Spleen (tissue), 11 donors: ENCODE measurements at regions not wholly inside any gene's neighbourhood (a gene's known extent, or its start where the extent isn't known, plus 50 kb on each side); places are given as distances from the start of the nearest gene placed in this dataset.

Experiments used
- DNase-seq: peaks from one replicate; pipeline ENCODE4 v3.0.0-alpha.2; 2020
- H3K27ac ChIP-seq, 8 donors: fragments of 200-600 bp; sonication (generic) in 7 of 8; 1 replicate in 4 of 8; 2 replicates in 4 of 8; pipeline versions ENCODE4 v1.5.0 to v1.8.0; 2016 to 2021; ENCODE audit warnings: inconsistent platforms in 4 of 8, mild to moderate bottlenecking in 4 of 8, moderate library complexity in 1 of 8
- H3K27me3 ChIP-seq, 7 donors: fragments of 200-600 bp; sonication (generic) in 6 of 7; replicated peaks in 1 of 7; 1 replicate in 4 of 7; 2 replicates in 3 of 7; pipeline versions ENCODE4 v1.5.0 to v1.8.0; 2016 to 2021; ENCODE audit warnings: inconsistent platforms in 3 of 7, mild to moderate bottlenecking in 1 of 7
- H3K36me3 ChIP-seq, 6 donors: fragments of 200-600 bp; sonication (generic) in 5 of 6; 1 replicate in 4 of 6; 2 replicates in 2 of 6; pipeline versions ENCODE4 v1.5.0 to v1.8.0; 2016 to 2021; ENCODE audit warnings: inconsistent platforms in 2 of 6
- H3K4me1 ChIP-seq, 6 donors: fragments of 200-600 bp; sonication (generic) in 5 of 6; 1 replicate in 3 of 6; 2 replicates in 3 of 6; pipeline versions ENCODE4 v1.5.0 to v1.8.0; 2016 to 2021; ENCODE audit warnings: inconsistent platforms in 3 of 6
- H3K4me3 ChIP-seq, 8 donors: fragments of 200-600 bp; sonication (generic) in 7 of 8; 1 replicate in 4 of 8; 2 replicates in 4 of 8; pipeline versions ENCODE4 v1.5.0 to v1.8.0; 2016 to 2021; ENCODE audit warnings: inconsistent platforms in 4 of 8, mild to moderate bottlenecking in 4 of 8, moderate library complexity in 2 of 8
- H3K9me3 ChIP-seq, 8 donors: fragments of 200-600 bp; sonication (generic) in 7 of 8; 1 replicate in 4 of 8; 2 replicates in 4 of 8; pipeline versions ENCODE4 v1.5.0 to v1.8.0; 2016 to 2021; ENCODE audit warnings: inconsistent platforms in 4 of 8
- CTCF ChIP-seq, 11 experiments: fragments of 200-600 bp in 7 of 11; fragments of 450-650 bp in 4 of 11; sonication (generic) in 4 of 11; IDR thresholded peaks in 8 of 11; conservative IDR thresholded peaks in 3 of 11; 1 replicate in 7 of 11; 2 replicates in 4 of 11; pipeline versions ENCODE4 v1.4.0 to v1.8.0; 2016 to 2021; ENCODE audit warnings: antibody characterized with exemption in 11 of 11, inconsistent platforms in 4 of 11, mild to moderate bottlenecking in 1 of 11
- POLR2A ChIP-seq, 3 donors: fragments of 450-650 bp; IDR thresholded peaks; one replicate each; pipeline ENCODE4 v1.5.1; 2017; ENCODE audit warnings: antibody characterized with exemption in 3 of 3, mild to moderate bottlenecking in 1 of 3
- POLR2AphosphoS5 ChIP-seq, 3 donors: sonication (generic); formaldehyde crosslinking; IDR thresholded peaks; one replicate each; pipeline ENCODE4 v1.5.1; 2017; ENCODE audit warnings: antibody characterized with exemption in 3 of 3
- WGBS, 5 donors: extraction: QIAGEN DNeasy Blood & Tissue Kit in 3 of 5; methylation state at CpG; one replicate each; pipeline versions ENCODE4 v1.1.5 to v1.1.7; 2013 to 2018; 5-methylcytosine and 5-hydroxymethylcytosine counted together
- intact Hi-C: fragments of 100-400 bp; cut with DNase I; formaldehyde crosslinking; loops from one replicate; pipeline ENCODE4 v1.15.0; 2023; ENCODE audit warnings: low total_unique reads
- donor health status: healthy with polysubstance abuse.
- donor health status: DM: no; HTN: no; CAD: no; lungs with moderate emphysema.
- donor health status: DM: no; HTN: no; CAD: no.
- donor health status: Bipolar disorder and iron deficiency.
- donor health status: healthy.
- donor health status: DM: no; HTN: no; CAD: no.
- donor health status: DM: yes; HTN: yes; CAD: no.

- no peak for TF ChIP-seq POLR2A (IDR thresholded peaks at IDR 0.05)
- no peak for TF ChIP-seq POLR2AphosphoS5 (IDR thresholded peaks at IDR 0.05)
- no peak for TF ChIP-seq CTCF (IDR thresholded peaks at IDR 0.05 in 8 of 11, conservative IDR thresholded peaks at IDR 0.05 in 3 of 11)
- intact Hi-C loops, result no loop called here
- H3K4me3 ChIP-seq, result no peak overlapping the region
- no peaks in the 10 kb centered on the region for H3K36me3 ChIP-seq
- H3K4me1 ChIP-seq, result no peaks in the 10 kb centered on the region
- no peaks in the 10 kb centered on the region for H3K27me3 ChIP-seq
- H3K9me3 ChIP-seq, result no peaks in the 10 kb centered on the region
- 85 to 96% (median 94%) methylated on average over 4 of the region's 4 CpGs for WGBS, 5 donors
- no peak for DNase-seq
- no peak overlapping the region for H3K27ac ChIP-seq
These were observed 642.7 kb downstream of the NR4A2 start for GRCh38 chr2:155689791-155690190.

GRCh38 chr2:155687181-155687580 lies 645.3 kb downstream of the NR4A2 start:
- Histone ChIP-seq H3K4me3 (no peak overlapping the region), H3K9me3 (no peaks in the 10 kb centered on the region), H3K27ac (no peak overlapping the region), H3K36me3 (no peaks in the 10 kb centered on the region), H3K4me1 (no peaks in the 10 kb centered on the region), H3K27me3 (no peaks in the 10 kb centered on the region)
- DNase-seq, result no peak
- intact Hi-C loops, result no loop called here
- TF ChIP-seq POLR2A (IDR thresholded peaks at IDR 0.05), result no peak
- TF ChIP-seq CTCF (IDR thresholded peaks at IDR 0.05 in 8 of 11, conservative IDR thresholded peaks at IDR 0.05 in 3 of 11), result no peak
- no peak for TF ChIP-seq POLR2AphosphoS5 (IDR thresholded peaks at IDR 0.05)
- WGBS, 5 donors, result 41 to 79% (median 68%) methylated on average over 1 of the region's 1 CpG

GRCh38 chr2:155679647-155680046 lies 652.9 kb downstream of the NR4A2 start:
- no peak for DNase-seq
- Histone ChIP-seq H3K4me3 (no peak overlapping the region), H3K9me3 (peaks cover 0 to 10% (median 4%) of the 10 kb centered on the region in 8 donors), H3K27me3 (no peaks in the 10 kb centered on the region), H3K36me3 (no peaks in the 10 kb centered on the region), H3K4me1 (no peaks in the 10 kb centered on the region), H3K27ac (no peak overlapping the region)
- TF ChIP-seq CTCF (IDR thresholded peaks at IDR 0.05 in 8 of 11, conservative IDR thresholded peaks at IDR 0.05 in 3 of 11), result no peak
- TF ChIP-seq POLR2AphosphoS5 (IDR thresholded peaks at IDR 0.05), result no peak
- TF ChIP-seq POLR2A (IDR thresholded peaks at IDR 0.05), result no peak
- 69 to 79% (median 75%) methylated on average over 2 of the region's 2 CpGs for WGBS, 5 donors
- intact Hi-C loops, result no loop called here

- Histone ChIP-seq H3K4me3 (no peak overlapping the region), H3K27ac (no peak overlapping the region), H3K36me3 (no peaks in the 10 kb centered on the region), H3K4me1 (no peaks in the 10 kb centered on the region), H3K9me3 (peaks cover 0 to 19% (median 16%) of the 10 kb centered on the region in 8 donors), H3K27me3 (no peaks in the 10 kb centered on the region)
- WGBS, 5 donors, result 75 to 90% (median 85%) methylated on average over 2 of the region's 2 CpGs
- intact Hi-C loops, result no loop called here
- DNase-seq, result no peak
- no peak for TF ChIP-seq POLR2A (IDR thresholded peaks at IDR 0.05)
- no peak for TF ChIP-seq CTCF (IDR thresholded peaks at IDR 0.05 in 8 of 11, conservative IDR thresholded peaks at IDR 0.05 in 3 of 11)
- TF ChIP-seq POLR2AphosphoS5 (IDR thresholded peaks at IDR 0.05), result no peak
These were observed 656.6 kb downstream of the NR4A2 start for GRCh38 chr2:155675920-155676319.
